HG02610 (cell line): ENCODE measurements at regions not wholly inside any gene's neighbourhood (a gene's known extent, or its start where the extent isn't known, plus 50 kb on each side); places are given as distances from the start of the nearest gene placed in this dataset.

Experiments used
- ATAC-seq: cut with Tn5 transposase; IDR thresholded peaks from one replicate; pipeline ENCODE4 v1.9.1; 2021; ENCODE audit warnings: mild to moderate bottlenecking, moderate library complexity; ENCODE audit not compliant: unreplicated experiment

DNA sequence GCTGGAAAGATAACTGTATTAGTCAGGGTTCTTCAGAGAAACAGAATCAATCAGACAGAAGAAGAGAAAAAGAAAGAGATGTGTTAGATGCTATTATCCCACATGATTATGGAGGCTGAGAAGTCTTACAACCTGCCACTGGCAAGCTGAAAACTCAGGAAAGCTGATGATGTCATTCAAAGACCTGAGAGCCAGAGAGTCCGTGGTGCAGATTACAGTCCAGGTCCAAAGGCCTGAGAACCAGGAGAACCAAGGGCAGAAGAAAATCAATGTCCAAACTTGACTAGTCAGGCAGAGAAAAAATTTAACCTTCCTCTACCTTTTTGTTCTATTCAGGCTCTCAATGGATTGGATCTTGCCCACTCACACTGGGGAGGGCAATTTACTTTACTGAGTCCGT, 172.5 kb downstream of the QDPR start:
- no peak for ATAC-seq

DNA sequence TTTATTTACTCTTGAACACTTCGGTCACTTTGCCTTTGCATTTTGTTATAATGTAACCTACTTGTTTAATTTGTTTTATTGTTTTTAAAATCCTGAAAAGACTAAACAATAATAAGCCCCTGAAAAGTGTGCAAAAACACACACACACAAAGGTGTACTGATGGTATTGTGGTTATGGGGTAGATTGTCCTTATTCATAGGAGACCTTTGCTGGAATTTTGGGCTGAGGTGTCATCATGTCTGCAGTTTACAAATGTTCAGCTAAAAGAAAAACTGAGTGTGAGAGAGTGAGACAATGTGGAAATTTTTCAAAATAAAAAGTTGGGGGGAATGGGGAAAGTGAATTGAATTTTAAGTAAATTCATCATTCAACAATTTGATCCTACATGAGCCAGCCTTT, 174.9 kb downstream of the QDPR start:
- peak; percentile 9 for ATAC-seq

DNA sequence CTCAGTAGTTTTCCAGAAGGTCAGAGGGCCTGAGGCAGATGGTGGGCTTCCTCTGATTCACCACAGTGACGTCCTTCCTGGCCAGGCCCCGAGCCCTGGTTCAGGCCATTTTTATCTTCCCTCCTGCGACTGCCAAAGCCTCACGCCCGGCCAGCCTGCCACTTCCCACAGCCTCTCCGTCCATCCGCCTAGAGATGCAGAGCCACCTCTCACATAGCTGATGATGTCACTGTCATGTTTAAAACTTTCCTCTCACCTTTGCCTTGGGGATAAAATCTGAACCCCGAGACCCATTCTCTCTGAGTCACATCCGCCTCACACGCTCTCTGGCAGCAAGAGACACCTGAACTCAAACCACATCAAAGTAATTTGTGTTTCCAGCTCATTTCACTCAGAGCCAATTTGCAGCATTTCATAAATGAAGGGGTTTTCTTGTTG, 175.3 kb downstream of the QDPR start:
- ATAC-seq: peak; percentile 98

DNA sequence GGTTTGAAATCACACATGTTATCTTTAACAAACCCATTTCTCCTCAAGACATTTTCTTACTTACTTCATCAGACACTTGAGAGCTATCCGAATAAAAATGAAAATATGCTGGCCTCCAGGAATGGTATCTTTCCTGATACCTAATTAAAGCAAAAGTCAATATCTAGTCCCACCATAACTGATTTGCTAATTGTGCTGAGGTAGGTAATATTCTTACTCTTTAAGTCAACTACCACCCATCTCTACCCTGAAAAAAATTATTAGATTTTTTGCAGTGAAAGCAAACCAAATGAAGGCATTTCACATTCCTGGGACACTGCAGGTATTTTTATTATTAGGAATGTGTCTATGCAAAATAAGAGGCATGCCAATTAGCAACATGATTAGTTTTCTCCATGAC, 175.8 kb downstream of the QDPR start:
- no peak for ATAC-seq

DNA sequence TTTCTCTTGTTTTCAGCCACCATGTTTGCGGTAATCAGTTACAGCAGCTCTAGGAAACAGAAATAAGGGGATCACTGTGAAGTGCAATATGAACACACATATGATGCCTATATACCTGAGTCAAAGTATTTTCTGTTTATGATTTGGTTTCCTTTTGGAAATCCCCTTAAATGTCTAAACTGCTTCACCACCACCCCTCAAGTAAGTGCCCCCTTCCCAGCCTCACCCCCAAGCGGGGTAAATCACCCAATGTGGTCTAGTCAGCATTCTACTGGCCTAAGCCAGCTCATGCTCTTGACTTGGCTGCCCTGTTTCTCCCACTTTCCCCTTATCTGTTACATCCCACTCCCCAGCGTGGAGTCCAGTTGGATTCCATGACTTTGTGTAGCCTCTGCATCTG, 176.5 kb downstream of the QDPR start:
- no peak for ATAC-seq

DNA sequence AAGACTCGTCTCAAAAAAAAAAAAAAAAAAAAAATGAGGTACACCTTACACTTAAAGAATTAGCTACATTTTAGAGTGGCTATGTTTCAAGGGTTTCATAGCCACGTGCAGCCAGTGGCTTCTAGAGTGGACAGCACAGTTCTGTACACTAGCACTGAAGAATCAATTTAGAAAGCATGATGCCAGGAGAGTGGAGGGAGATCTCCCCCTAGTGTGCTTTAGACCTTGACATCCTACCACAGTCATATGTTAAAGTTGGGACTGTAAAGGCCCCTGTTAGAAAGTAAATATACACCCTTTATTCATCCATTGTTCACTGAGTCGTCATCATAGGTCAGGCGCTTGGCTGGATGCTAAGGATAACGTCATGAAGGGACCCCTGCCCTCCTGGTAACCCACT, 179.4 kb downstream of the QDPR start:
- no peak for ATAC-seq

DNA sequence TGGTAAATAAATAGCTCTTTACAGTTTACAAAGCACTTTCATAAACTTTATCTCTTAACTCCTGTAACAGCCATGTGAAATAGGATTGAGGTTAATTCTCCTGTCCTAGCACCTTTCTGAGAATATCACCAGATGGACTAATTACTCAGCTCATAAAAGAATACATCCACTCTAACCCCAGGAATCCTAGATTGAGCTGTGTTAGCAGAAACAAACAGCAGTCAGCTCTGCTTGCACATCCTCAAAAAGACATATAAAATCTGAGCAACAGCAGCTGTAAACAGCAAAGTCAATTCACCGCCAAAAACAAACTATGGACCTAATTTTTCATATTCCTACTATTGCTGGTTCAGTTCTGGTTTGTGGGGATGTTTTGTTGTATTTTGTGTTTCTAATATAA, 182.8 kb downstream of the QDPR start:
- no peak for ATAC-seq

DNA sequence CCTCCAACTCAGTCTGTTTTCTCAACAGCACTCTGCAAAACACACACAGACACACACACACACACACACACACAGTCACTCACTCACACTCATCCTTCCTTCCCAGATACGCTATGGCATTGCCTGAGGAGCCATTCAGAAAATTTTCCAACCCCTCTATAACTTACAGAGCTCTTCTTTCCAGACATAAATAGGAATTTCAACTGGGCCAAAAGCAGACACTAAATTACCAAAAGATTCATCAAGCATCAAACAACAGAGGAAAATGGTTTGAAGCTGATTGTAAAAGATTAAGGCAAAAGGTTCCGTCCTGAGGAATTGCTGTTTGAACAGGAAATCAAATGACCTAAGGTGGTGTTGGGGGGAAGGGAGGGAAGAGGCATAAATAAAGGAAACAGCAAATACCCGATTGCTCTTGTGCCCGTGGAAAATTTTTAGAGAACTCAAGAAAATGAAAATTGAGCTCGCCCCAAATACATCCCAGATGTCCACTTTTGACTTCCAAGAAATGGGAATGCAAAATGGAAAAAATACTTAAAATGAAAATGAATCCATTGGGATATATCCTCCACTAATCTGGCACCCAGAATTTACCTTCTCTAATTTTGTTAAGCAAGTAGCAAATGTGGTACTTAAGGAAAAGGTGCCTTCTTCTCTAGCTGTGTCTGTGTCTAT, 183.6 kb downstream of the QDPR start:
- ATAC-seq: no peak

DNA sequence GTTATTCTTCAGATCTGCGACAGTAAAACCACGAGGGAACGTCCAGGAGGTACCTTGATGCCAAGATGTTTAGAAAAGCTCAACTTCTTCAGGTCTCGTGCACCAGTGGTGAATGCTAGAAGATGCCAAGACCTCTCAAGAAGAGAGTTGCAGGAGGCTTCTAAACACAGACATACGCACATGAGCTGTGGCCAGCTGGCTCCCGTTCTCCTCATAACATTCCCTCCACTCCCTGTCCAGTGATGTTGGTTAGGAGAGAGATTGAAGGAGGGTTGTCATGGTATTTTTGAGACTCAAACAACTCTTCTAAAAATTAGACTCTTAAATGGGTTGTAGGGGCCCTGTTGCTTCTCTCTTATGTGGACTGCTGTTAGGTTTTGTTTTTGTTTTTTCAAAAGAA, 184.3 kb downstream of the QDPR start:
- ATAC-seq: no peak

DNA sequence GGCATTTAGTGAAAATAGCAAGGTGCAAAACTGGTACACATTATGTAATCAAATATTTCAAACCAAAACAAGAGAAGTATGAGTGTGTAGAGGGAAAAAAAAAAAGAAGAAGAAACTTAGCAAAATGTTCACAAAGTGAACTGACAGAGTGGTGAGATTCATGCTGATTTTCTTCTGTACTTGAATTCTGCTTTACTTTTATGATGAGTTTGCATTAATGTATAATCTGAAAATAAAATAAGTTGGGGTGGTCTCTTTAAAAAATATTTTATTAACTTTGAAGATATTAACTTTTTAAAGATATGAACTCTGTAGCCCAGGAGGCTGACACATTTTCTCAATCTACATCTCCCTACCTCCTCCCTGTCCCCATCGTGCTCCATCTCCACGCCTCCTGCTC, 185.1 kb downstream of the QDPR start:
- ATAC-seq: no peak

DNA sequence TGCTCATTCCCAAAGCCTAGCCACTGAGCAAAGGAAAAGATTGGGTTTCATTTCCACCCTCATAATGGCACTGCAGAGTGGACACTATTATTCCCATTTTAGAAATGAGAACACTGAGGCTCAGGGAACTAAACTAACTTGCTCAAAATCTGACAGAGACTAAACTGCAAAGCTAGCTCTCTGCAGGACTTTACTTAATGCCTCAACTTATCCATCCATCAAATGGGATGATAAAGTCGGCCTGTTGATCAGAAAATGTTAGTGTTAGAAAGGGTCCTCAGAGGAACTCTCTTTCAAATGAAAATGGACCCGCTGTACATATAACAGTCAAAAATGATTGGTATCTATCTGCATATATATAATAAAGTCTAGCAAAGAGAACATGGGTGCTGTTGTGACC, 186.8 kb downstream of the QDPR start:
- no peak for ATAC-seq

DNA sequence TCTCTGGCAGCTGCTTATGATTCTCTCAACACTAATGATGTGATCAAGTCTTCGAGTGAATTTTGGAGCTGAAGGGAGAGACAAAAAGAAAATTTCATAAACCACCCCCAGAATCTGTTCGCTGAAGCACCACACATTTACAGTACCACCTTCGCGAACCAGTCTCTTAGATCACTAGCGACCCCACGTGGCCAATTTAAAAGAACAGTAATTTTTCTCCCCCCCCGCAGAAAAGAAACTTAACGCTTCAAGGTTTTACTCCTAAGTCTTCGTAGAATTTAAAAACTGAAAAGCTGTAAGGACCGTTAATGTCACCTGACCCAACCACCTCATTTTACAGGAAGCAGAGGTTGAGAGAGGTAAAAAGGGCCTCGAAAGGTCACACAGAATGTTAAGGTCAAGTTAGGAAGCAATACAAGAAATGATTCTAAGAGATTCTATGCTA, 187.5 kb downstream of the QDPR start:
- ATAC-seq: no peak

DNA sequence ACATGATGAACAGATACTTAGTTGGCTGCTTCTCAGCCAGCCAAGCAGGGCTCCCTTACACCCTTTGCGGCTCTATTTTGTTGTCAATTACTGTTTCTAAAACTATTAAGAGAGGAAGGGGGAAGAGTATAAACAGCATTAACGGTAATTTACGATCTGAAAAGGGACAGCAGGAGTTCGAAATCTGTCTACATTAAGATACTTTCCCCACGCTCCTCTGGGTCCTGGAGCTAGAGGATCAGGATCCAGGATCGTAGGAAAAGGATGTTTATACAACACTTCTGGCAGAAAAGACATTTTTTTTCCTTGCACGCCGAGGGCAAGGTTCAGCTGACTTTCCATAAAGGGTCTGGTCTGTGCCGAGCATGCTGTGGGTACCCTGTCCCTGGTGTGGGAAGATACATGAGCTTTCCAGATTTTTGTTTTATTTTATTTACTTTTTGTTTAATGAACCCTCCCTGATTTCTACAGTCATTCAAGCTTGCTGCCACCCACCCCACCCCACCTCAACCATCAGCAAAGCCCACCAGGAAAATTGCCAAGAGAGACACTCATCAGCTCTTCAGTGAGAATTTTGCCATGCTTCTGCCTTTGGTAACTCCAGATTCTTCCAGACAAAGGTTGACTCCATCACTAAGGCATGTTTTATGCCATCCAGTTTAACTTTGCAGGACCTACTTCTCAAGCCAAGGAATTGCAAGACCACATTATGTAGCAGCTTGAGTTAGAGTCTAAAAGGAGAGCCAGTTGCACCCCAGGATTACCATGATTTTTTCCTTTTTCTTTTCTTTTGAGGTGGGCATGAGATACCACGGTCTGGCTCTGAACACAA, 188.1 kb downstream of the QDPR start:
- ATAC-seq: no peak

DNA sequence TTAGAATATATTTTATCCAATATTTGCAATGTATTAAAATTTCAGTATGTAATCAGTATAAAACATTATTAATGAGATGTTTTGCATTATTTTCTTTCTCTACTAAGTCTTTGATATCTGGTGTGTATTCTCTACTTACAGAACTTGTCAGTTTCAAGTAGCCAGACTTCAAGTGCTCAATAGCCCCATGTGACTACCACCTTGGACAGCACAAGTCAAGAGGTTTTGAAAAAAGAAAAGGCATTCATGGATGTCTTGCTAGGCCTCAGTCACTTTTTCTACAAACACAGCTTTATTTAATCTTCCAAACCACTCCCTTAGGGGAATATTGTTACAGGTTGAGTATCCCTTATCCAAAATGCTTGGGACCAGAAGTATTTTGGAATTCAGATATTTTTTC, 189.4 kb downstream of the QDPR start:
- no peak for ATAC-seq

DNA sequence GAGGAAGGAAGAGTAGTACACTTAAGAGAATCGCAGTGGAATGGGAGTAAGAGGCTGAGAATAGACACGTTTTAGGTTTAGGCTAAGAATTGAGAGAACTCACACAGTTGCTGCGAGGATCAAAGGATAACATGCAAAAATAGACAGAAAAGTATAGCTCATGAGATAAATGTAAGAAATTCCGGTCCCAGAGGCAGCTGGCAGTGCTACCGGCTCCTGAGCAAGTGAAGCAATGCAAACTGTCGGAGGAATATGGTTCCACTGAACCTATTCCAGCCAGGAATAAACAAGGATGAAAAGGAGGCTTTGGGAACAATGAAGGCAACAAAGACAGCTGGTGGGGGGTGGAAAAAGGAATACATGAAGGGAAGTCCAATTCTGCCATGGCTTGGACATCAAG, 191.8 kb downstream of the QDPR start:
- no peak for ATAC-seq

DNA sequence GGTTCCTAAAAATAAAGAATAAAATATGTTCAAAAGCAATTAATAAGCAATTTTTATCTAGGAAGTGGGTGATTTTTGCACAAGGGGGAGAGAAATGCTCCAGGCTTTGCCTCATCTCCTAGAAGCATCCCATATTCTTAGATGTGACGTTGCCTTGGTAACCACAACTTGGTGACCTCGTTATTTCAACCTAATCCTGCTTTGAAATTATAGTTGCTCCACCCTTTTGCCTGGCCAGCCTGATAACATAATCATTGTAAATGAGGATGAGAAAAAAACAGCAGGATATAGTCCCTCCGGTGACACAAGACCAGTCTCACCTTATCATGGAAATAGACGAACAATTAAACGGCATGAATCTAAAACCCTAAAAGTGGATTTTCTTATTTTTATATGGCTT, 194.4 kb downstream of the QDPR start:
- no peak for ATAC-seq

DNA sequence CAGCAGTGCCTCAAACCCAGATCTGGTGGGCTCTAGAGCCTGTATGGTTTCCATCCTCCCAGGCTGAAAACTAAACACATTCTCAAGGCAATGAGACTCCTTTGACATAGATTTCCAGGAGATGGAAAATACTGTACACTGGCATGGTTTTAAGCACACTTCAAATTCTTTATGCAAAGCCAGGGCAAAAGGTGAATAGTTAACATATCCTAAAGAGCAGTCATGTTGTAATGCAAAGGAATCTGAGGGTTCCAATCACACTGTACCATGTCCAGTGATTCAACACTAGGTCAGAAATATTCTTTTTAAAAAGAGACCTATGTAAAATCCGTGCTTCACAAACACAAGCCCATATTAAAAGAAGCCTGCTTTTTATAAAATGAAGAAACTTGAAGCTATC, 195.3 kb downstream of the QDPR start:
- ATAC-seq: no peak

DNA sequence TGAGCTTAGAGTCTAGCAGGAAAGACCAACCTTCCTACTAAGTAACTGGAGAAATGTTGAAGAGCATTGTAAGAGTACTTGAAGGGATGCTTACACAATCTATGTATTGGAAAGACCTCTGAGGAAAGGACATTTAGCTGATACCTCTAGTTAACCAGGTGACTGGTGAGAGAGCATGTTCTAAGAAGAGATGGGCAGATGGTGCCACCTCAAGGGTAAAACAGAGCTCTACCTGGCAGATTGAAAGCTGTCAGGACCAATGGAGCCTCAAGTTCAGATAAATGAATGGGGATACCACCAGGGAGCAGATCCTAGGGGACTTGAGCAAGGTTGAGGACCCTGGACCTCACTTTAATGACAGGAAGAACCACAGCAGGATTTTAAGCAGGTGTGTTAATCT, 196.4 kb downstream of the QDPR start:
- ATAC-seq: no peak

DNA sequence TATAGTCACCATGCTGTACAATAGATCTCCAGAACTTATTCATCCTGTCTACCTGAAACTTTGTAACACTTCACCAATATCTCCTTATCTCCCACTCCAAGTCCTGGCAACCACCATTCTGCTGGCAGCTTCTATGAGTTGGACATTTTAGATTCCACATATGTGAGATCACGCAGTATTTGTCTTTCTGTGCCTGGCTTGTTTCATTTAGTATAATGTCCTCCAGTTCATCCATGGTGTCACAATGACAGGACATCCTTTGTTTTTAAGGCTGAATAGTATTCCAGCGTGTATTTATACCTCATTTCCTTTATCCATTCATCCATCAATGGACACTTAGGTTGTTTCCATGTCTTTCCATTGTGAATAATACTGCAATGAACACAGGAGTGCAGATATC, 198.7 kb downstream of the QDPR start:
- ATAC-seq: no peak

DNA sequence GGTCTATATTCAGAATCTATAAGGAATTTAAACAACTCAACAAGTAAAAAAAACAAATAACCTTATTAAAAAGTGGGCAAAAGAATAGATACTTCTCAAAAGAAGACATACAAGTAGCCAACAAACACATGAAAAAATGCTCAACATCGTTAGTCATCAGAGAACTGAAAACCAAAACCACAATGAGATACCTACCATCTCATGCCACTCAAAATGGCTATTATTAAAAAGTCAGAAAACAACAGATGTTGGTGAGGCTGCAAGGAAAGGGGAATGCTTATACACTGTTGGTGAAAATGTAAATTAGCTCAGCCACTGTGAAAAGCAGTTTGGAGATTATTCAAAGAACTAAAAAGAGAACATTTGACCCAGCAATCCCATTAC, 201.6 kb downstream of the QDPR start:
- ATAC-seq: peak; percentile 92

DNA sequence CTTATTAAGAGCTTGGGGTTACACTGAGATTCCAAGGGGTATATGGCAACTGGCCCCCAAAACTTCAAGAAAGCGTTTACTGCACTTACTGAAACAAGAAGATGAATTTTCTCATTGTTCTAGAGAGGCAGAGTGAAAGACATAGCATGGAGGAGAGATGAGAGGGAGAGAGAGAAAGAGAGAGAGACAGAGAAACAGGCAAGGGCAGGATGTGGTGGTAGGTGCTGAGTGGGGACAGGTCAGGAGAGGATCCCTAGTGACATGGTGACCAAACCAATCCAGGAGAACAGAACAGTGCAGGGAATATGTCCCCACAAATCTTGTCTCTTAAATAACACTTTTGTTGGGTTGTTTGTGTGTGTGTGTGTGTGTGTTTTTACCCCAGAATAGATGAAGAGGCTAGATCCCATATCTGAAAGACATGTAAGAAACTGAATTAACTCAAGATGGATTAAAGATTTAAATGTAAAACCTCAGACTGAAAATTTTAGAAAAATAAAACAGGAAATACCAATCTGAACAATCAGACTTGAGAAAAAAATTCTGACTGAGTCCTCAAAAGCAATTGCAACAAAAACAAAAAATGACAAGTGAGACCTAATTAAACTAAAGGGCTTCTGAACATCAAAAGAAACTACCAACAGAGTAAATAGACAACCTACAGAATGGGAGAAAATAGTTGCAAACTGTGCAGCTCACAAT, 202.2 kb downstream of the QDPR start:
- peak; percentile 11 for ATAC-seq

DNA sequence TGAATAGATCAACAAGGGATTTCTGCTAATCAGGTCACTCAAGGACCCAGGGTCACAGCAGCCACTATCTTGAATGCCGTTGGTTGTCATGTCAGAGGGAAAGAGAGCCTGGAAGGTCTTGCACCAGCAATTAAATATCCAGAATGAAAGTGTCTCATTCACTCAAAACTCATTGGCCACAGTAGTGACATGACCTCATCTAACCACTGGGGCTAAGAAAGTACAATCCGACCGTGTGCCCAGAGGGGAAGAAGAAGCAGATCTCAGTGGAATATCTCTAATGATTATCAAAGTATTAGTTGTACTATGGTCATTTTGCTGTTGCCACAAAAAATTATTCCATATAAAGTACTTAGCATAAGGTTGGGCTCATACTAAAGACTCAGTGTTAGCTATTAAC, 210.0 kb downstream of the QDPR start:
- no peak for ATAC-seq
